Vagina (tissue), 2 donors: ENCODE measurements at regions not wholly inside any gene's neighbourhood (a gene's known extent, or its start where the extent isn't known, plus 50 kb on each side); places are given as distances from the start of the nearest gene placed in this dataset.

ENCODE experiments used
- DNase-seq, 2 donors: peaks; one replicate each; pipeline ENCODE4 v3.0.0-alpha.2; 2017; ENCODE audit errors: extremely low spot score in 2 of 2
- H3K27ac ChIP-seq: fragments of 200-600 bp; sonication (generic); one replicate; pipeline ENCODE4 v1.5.1; 2019
- H3K27me3 ChIP-seq: fragments of 200-600 bp; sonication (generic); one replicate; pipeline ENCODE4 v1.5.1; 2019
- H3K36me3 ChIP-seq, 2 donors: fragments of 200-600 bp; sonication (generic); one replicate each; pipeline ENCODE4 v1.5.1; 2017 to 2019
- H3K4me1 ChIP-seq: fragments of 200-600 bp; sonication (generic); one replicate; pipeline ENCODE4 v1.5.1; 2019
- H3K4me3 ChIP-seq, 2 donors: fragments of 200-600 bp; sonication (generic); 1 replicate in 1 of 2; 2 replicates in 1 of 2; pipeline ENCODE4 v1.5.1; 2016 to 2019
- H3K9me3 ChIP-seq: fragments of 200-600 bp; sonication (generic); one replicate; pipeline ENCODE4 v1.5.1; 2019
- POLR2A ChIP-seq, 2 donors: fragments of 450-650 bp; IDR thresholded peaks; one replicate each; pipeline ENCODE4 v1.6.1; 2017; ENCODE audit warnings: antibody characterized with exemption in 2 of 2, mild to moderate bottlenecking in 2 of 2, moderate library complexity in 2 of 2
- POLR2AphosphoS5 ChIP-seq, 2 donors: sonication (generic); formaldehyde crosslinking; IDR thresholded peaks; one replicate each; pipeline ENCODE4 v1.9.0; 2017; ENCODE audit warnings: antibody characterized with exemption in 2 of 2, mild to moderate bottlenecking in 2 of 2, low read depth in 1 of 2; ENCODE audit not compliant: insufficient read depth in 1 of 2
- intact Hi-C: fragments of 100-400 bp; cut with DNase I; formaldehyde crosslinking; loops from one replicate; pipeline ENCODE4 v1.15.1; 2023
- TF ChIP-seq, protein P1 (sequence below), 3 experiments: fragments of 450-650 bp in 2 of 3; fragments of 200-600 bp in 1 of 3; sonication (generic) in 1 of 3; IDR thresholded peaks; one replicate each; pipeline ENCODE4 v1.5.1; 2017 to 2019; ENCODE audit warnings: antibody characterized with exemption in 3 of 3, mild to moderate bottlenecking in 2 of 3, moderate library complexity in 2 of 3

DNA sequence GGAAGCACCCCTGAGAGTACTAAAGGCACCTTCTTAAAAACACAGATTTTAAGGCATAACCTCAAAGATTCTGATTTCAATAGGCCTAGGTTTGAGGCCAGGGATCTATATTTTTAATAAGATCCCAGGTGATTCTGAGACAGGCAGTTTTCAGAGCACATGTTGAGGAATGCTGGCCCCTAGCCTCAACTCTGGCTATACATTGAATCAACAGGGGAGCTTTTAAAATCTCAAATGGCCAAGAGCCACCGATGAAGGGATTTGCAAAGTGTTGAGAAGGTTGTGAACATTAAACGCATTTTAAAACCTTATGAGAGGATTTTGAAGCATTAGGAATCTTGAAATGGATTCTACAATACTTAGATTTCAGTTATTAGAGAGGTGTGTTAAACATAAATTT, 268.8 kb upstream of the ARHGEF26 start:
- Histone ChIP-seq H3K4me1 (no peaks in the 10 kb centered on the region), H3K9me3 (no peaks in the 10 kb centered on the region), H3K36me3 (no peaks in the 10 kb centered on the region), H3K27me3 (no peaks in the 10 kb centered on the region), H3K4me3 (no peak overlapping the region), H3K27ac (no peak overlapping the region)
- TF ChIP-seq, protein P1, sequence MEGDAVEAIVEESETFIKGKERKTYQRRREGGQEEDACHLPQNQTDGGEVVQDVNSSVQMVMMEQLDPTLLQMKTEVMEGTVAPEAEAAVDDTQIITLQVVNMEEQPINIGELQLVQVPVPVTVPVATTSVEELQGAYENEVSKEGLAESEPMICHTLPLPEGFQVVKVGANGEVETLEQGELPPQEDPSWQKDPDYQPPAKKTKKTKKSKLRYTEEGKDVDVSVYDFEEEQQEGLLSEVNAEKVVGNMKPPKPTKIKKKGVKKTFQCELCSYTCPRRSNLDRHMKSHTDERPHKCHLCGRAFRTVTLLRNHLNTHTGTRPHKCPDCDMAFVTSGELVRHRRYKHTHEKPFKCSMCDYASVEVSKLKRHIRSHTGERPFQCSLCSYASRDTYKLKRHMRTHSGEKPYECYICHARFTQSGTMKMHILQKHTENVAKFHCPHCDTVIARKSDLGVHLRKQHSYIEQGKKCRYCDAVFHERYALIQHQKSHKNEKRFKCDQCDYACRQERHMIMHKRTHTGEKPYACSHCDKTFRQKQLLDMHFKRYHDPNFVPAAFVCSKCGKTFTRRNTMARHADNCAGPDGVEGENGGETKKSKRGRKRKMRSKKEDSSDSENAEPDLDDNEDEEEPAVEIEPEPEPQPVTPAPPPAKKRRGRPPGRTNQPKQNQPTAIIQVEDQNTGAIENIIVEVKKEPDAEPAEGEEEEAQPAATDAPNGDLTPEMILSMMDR (IDR thresholded peaks at IDR 0.05), result no peak
- TF ChIP-seq POLR2AphosphoS5 (IDR thresholded peaks at IDR 0.05; ENCODE audit: insufficient read depth in 1 of 2, low read depth in 1 of 2), result no peak
- no peak for TF ChIP-seq POLR2A (IDR thresholded peaks at IDR 0.05)
- DNase-seq, result no peak
- intact Hi-C loops, result no loop called here

DNA sequence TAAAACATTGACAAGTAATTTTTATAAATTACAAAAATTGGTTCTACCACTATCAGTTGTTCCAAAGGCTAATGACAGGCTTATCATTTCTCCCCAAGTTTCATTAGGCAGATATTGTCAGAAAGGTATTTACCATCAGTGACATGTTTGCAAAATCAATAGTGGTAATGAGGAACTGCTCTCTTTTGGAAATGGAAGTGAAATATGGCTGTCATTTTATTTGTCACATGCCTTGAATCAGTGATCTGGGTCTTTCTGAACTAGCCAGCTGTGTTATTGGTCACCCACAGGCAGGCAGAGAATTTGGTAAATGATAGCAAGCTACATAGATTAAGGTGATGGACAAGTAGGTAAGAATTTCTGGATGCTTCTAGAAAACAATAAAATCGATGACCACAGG, 268.0 kb upstream of the ARHGEF26 start:
- intact Hi-C loops, result no loop called here
- H3K27me3 ChIP-seq, result no peaks in the 10 kb centered on the region
- no peak for DNase-seq
- no peaks in the 10 kb centered on the region for H3K9me3 ChIP-seq
- no peak overlapping the region for H3K27ac ChIP-seq
- TF ChIP-seq POLR2AphosphoS5 (IDR thresholded peaks at IDR 0.05; ENCODE audit: insufficient read depth in 1 of 2, low read depth in 1 of 2) (no peak), POLR2A (IDR thresholded peaks at IDR 0.05) (no peak)
- TF ChIP-seq, protein P1 (IDR thresholded peaks at IDR 0.05), result no peak
- H3K4me1 ChIP-seq, result no peaks in the 10 kb centered on the region
- no peak overlapping the region for H3K4me3 ChIP-seq
- no peaks in the 10 kb centered on the region for H3K36me3 ChIP-seq

DNA sequence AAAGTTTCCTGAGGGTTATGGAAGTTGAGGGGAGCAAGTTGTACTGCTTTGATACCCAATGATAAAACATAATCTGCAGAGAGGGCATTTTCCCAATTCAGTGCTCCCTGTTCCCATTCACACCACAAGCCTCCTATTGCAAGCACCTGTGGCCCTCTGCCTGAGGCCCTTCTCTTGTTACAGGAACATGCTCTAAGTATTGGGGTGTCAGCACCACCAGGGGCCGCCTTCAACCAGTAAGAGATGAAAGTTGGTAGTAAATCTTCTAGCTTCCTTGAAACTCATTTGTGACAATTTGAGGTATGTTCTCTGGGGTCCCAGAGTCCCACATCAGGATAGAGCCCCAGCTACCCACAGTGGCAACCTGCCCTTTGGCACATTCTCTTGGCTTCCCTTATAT, 265.4 kb upstream of the ARHGEF26 start:
- no peaks in the 10 kb centered on the region for H3K36me3 ChIP-seq
- TF ChIP-seq, protein P1 (IDR thresholded peaks at IDR 0.05), result no peak
- no peak for TF ChIP-seq POLR2AphosphoS5 (IDR thresholded peaks at IDR 0.05; ENCODE audit: insufficient read depth in 1 of 2, low read depth in 1 of 2)
- TF ChIP-seq POLR2A (IDR thresholded peaks at IDR 0.05), result no peak
- intact Hi-C loops, result no loop called here
- no peaks in the 10 kb centered on the region for H3K4me1 ChIP-seq
- H3K9me3 ChIP-seq, result no peaks in the 10 kb centered on the region
- DNase-seq, result no peak
- no peaks in the 10 kb centered on the region for H3K27me3 ChIP-seq
- H3K27ac ChIP-seq, result no peak overlapping the region
- H3K4me3 ChIP-seq, result no peak overlapping the region

DNA sequence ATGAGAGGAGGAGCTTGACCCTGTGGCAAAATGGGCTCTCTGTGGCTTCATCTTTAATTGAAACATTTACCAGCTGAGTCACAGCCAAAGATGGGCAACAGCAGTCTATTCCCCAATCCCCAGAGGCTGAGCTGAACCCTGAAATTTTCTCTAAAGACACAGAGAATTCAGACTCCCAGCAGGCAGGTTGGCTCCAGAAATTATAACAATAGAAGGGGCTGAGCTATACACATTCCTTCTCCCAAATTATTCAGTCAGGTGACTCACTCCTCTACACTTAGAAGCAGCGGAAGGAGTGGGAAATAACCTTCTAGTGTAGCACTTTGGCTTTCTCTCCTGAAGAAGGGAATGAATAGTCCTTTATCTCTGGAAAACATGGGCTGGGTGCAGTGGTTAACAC, 264.3 kb upstream of the ARHGEF26 start:
- H3K27me3 ChIP-seq, result no peaks in the 10 kb centered on the region
- TF ChIP-seq, protein P1 (IDR thresholded peaks at IDR 0.05), result no peak
- TF ChIP-seq POLR2A (IDR thresholded peaks at IDR 0.05) (no peak), POLR2AphosphoS5 (IDR thresholded peaks at IDR 0.05; ENCODE audit: insufficient read depth in 1 of 2, low read depth in 1 of 2) (no peak)
- no peak for DNase-seq
- intact Hi-C loops, result no loop called here
- H3K4me3 ChIP-seq, result no peak overlapping the region
- no peak overlapping the region for H3K27ac ChIP-seq
- H3K9me3 ChIP-seq, result no peaks in the 10 kb centered on the region
- H3K36me3 ChIP-seq, result no peaks in the 10 kb centered on the region
- no peaks in the 10 kb centered on the region for H3K4me1 ChIP-seq

DNA sequence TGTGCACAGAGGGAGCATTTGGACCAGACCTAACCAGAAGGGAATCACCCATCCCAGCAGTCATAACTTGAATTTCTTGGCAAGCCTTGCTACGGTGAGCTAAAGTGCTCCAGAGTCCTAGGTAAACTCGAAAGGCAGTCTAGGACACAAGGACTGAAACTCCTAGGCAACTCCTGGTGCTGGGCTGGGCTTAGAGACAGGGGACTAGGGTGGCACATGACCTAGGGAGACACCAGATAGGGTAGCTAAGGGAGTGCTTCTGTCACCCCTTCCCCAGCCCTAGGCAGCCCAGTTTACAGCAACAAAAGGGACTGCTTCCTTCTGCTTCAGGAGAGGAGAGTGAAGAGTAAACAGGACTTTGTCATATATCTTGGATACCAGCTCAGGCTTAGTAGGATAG, 256.4 kb upstream of the ARHGEF26 start:
- DNase-seq, result no peak
- Histone ChIP-seq H3K27me3 (no peaks in the 10 kb centered on the region), H3K36me3 (no peaks in the 10 kb centered on the region), H3K27ac (no peak overlapping the region), H3K4me3 (no peak overlapping the region), H3K4me1 (no peaks in the 10 kb centered on the region), H3K9me3 (no peaks in the 10 kb centered on the region)
- intact Hi-C loops, result no loop called here
- no peak for TF ChIP-seq POLR2A (IDR thresholded peaks at IDR 0.05)
- TF ChIP-seq, protein P1 (IDR thresholded peaks at IDR 0.05), result no peak
- TF ChIP-seq POLR2AphosphoS5 (IDR thresholded peaks at IDR 0.05; ENCODE audit: insufficient read depth in 1 of 2, low read depth in 1 of 2), result no peak
